ENCODE measurements at regions not wholly inside any gene's neighbourhood (a gene's known extent, or its start where the extent isn't known, plus 50 kb on each side); places are given as distances from the start of the nearest gene placed in this dataset.

DNA sequence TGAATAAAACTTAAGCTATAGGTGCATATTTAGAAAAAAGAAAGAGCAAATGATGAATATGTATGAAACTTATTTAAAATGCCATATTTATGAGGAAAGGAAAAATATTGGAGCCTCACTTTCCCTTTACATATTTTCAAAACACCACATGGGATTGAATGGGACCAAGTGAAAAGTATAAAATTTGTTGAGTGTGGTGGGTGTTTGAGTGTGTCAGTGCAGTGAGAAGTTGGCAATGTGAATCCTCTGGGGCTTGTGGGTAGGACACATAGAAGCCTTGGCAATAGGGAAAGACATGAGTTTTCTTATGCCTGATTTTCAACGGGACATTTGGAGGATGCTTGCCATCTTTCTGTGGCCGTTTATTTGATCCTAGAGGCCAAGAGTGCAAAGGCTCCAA lies 502.2 kb upstream of the CELF4 start:
- Histone ChIP-seq H3K27ac (ENCODE audit: low read depth, low read length) (no peak overlapping the region), H4K20me1 (ENCODE audit: control insufficient read depth, insufficient read depth, low read depth, low read length) (no peaks in the 10 kb centered on the region), H3K36me3 (ENCODE audit: control insufficient read depth, low read length) (no peaks in the 10 kb centered on the region), H3K79me2 (ENCODE audit: control insufficient read depth, low read length) (no peaks in the 10 kb centered on the region), H3K4me3 (ENCODE audit: low read length) (no peak overlapping the region), H3K27me3 (ENCODE audit: control insufficient read depth, low read length) (no peaks in the 10 kb centered on the region), H3K9me2 (replicated peaks; ENCODE audit: control insufficient read depth, low read length) (no peaks in the 10 kb centered on the region), H3K4me2 (ENCODE audit: low read length) (no peak overlapping the region), H3K9me3 (ENCODE audit: control insufficient read depth, insufficient read depth, low read length) (no peaks in the 10 kb centered on the region), H3K4me1 (ENCODE audit: control insufficient read depth, low read length) (no peaks in the 10 kb centered on the region), H3F3A (ENCODE audit: control insufficient read depth, insufficient read depth) (no peaks in the 10 kb centered on the region)
- TF ChIP-seq EZH2phosphoT487 (IDR thresholded peaks at IDR 0.05; ENCODE audit: borderline replicate concordance, low read length): no peak
- TF ChIP-seq, protein P1, sequence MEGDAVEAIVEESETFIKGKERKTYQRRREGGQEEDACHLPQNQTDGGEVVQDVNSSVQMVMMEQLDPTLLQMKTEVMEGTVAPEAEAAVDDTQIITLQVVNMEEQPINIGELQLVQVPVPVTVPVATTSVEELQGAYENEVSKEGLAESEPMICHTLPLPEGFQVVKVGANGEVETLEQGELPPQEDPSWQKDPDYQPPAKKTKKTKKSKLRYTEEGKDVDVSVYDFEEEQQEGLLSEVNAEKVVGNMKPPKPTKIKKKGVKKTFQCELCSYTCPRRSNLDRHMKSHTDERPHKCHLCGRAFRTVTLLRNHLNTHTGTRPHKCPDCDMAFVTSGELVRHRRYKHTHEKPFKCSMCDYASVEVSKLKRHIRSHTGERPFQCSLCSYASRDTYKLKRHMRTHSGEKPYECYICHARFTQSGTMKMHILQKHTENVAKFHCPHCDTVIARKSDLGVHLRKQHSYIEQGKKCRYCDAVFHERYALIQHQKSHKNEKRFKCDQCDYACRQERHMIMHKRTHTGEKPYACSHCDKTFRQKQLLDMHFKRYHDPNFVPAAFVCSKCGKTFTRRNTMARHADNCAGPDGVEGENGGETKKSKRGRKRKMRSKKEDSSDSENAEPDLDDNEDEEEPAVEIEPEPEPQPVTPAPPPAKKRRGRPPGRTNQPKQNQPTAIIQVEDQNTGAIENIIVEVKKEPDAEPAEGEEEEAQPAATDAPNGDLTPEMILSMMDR (IDR thresholded peaks at IDR 0.05; ENCODE audit: low read depth, low read length, poor library complexity, severe bottlenecking): no peak

DNA sequence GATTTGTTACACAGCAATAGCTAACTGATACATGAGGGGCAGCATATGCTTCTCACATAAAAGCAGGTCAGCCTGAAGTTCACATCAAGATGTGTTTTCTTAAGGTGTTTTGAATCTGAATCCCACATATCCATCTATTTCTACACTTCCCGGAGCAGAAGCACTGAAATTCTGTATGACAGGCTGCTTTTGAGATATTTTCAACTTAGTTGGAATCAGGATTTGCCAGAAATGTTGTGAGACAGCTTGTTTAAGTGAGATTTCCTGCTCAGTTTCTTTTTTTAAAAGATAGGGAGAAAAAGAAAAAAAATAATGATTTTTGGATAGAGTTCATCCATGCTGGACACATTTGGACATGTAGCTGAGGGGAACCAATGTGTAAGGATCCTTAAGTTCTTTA lies 501.5 kb upstream of the CELF4 start:
- Histone ChIP-seq H3K4me2 (ENCODE audit: low read length) (no peak overlapping the region), H4K20me1 (ENCODE audit: control insufficient read depth, insufficient read depth, low read depth, low read length) (no peaks in the 10 kb centered on the region), H3F3A (ENCODE audit: control insufficient read depth, insufficient read depth) (no peaks in the 10 kb centered on the region), H3K4me1 (ENCODE audit: control insufficient read depth, low read length) (no peaks in the 10 kb centered on the region), H3K4me3 (ENCODE audit: low read length) (no peak overlapping the region), H3K79me2 (ENCODE audit: control insufficient read depth, low read length) (no peaks in the 10 kb centered on the region), H3K27ac (ENCODE audit: low read depth, low read length) (no peak overlapping the region), H3K9me3 (ENCODE audit: control insufficient read depth, insufficient read depth, low read length) (no peaks in the 10 kb centered on the region), H3K9me2 (replicated peaks; ENCODE audit: control insufficient read depth, low read length) (no peaks in the 10 kb centered on the region), H3K27me3 (ENCODE audit: control insufficient read depth, low read length) (no peaks in the 10 kb centered on the region), H3K36me3 (ENCODE audit: control insufficient read depth, low read length) (no peaks in the 10 kb centered on the region)
- TF ChIP-seq, protein P1 (IDR thresholded peaks at IDR 0.05; ENCODE audit: low read depth, low read length, poor library complexity, severe bottlenecking): no peak
- no peak for TF ChIP-seq EZH2phosphoT487 (IDR thresholded peaks at IDR 0.05; ENCODE audit: borderline replicate concordance, low read length)

DNA sequence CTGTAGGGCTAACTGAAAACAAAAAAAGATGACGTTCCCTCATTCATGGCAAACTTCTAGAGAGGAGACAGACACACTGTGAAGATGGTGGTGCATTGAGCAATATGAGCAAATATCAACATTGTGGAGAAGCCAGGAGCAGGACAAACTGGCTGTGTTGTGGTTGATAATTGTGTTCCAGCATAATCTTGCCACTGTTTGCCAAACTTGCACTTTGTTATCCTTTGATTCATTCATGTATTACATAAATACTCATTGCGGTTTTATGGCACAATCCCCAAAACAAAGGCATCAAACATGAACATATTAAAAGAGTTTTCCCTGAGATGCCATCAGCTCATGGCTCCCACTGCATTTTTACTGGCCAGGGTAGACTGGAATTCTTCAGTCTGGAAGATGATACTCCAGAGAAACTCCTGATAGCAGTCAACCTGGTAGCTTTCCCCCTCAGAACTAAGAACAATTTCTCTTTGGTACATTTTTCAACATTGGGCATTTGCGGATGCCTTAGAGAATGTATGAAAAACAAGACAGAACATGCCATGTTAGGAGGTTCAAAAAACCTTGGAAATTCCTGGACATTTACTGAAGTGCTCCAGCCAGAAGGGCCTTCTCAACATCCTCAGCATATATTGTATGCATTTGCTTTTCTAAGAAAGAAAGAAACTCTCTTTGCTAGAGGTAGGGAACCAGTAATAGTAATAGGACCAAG lies 487.4 kb upstream of the CELF4 start:
- no peak for TF ChIP-seq EZH2phosphoT487 (IDR thresholded peaks at IDR 0.05; ENCODE audit: borderline replicate concordance, low read length)
- TF ChIP-seq, protein P1 (IDR thresholded peaks at IDR 0.05; ENCODE audit: low read depth, low read length, poor library complexity, severe bottlenecking): no peak
- H3K4me2 ChIP-seq (ENCODE audit: low read length): no peak overlapping the region
- no peaks in the 10 kb centered on the region for H3F3A ChIP-seq (ENCODE audit: control insufficient read depth, insufficient read depth)
- H3K36me3 ChIP-seq (ENCODE audit: control insufficient read depth, low read length): no peaks in the 10 kb centered on the region
- H3K27me3 ChIP-seq (ENCODE audit: control insufficient read depth, low read length): no peaks in the 10 kb centered on the region
- H3K9me2 ChIP-seq (replicated peaks; ENCODE audit: control insufficient read depth, low read length): no peaks in the 10 kb centered on the region
- H3K4me1 ChIP-seq (ENCODE audit: control insufficient read depth, low read length): no peaks in the 10 kb centered on the region
- no peaks in the 10 kb centered on the region for H3K9me3 ChIP-seq (ENCODE audit: control insufficient read depth, insufficient read depth, low read length)
- no peak overlapping the region for H3K4me3 ChIP-seq (ENCODE audit: low read length)
- H3K79me2 ChIP-seq (ENCODE audit: control insufficient read depth, low read length): no peaks in the 10 kb centered on the region
- H4K20me1 ChIP-seq (ENCODE audit: control insufficient read depth, insufficient read depth, low read depth, low read length): no peaks in the 10 kb centered on the region
- no peak overlapping the region for H3K27ac ChIP-seq (ENCODE audit: low read depth, low read length)

Data from DOHH2 (cell line).